ENCODE measurements at regions not wholly inside any gene's neighbourhood (a gene's known extent, or its start where the extent isn't known, plus 50 kb on each side); places are given as distances from the start of the nearest gene placed in this dataset.

- DNase-seq: no peak
- in situ Hi-C loops (cut with MboI; ENCODE audit: low pct_unique_long_range_greater_than_20kb, low sequenced_read_pairs): no loop called here
Measured at GRCh38 chr13:108360139-108360538, 90.6 kb downstream of the TNFSF13B start.

- no peak for DNase-seq
- in situ Hi-C loops (cut with MboI; ENCODE audit: low pct_unique_long_range_greater_than_20kb, low sequenced_read_pairs): no loop called here
Measured at GRCh38 chr13:108361769-108362168, 92.3 kb downstream of the TNFSF13B start.

GRCh38 chr13:108363666-108364065 lies 94.1 kb downstream of the TNFSF13B start:
- no peak for DNase-seq
- in situ Hi-C loops (cut with MboI; ENCODE audit: low pct_unique_long_range_greater_than_20kb, low sequenced_read_pairs): no loop called here

GRCh38 chr13:108365255-108365654 lies 95.7 kb downstream of the TNFSF13B start:
- in situ Hi-C loops (cut with MboI; ENCODE audit: low pct_unique_long_range_greater_than_20kb, low sequenced_read_pairs): no loop called here
- DNase-seq: no peak

GRCh38 chr13:108368250-108368905 lies 98.9 kb downstream of the TNFSF13B start:
- DNase-seq: no peak
- in situ Hi-C loops (cut with MboI; ENCODE audit: low pct_unique_long_range_greater_than_20kb, low sequenced_read_pairs): no loop called here

- no peak for DNase-seq
- in situ Hi-C loops (cut with MboI; ENCODE audit: low pct_unique_long_range_greater_than_20kb, low sequenced_read_pairs): no loop called here
Measured at GRCh38 chr13:108369412-108369811, 99.9 kb downstream of the TNFSF13B start.

- in situ Hi-C loops (cut with MboI; ENCODE audit: low pct_unique_long_range_greater_than_20kb, low sequenced_read_pairs): no loop called here
- DNase-seq: no peak
Measured at GRCh38 chr13:108375034-108375433, 105.5 kb downstream of the TNFSF13B start.

GRCh38 chr13:108375772-108376171 lies 106.3 kb downstream of the TNFSF13B start:
- DNase-seq: no peak
- in situ Hi-C loops (cut with MboI; ENCODE audit: low pct_unique_long_range_greater_than_20kb, low sequenced_read_pairs): no loop called here

GRCh38 chr13:108376308-108376707 lies 106.8 kb downstream of the TNFSF13B start:
- no peak for DNase-seq
- in situ Hi-C loops (cut with MboI; ENCODE audit: low pct_unique_long_range_greater_than_20kb, low sequenced_read_pairs): no loop called here

- in situ Hi-C loops (cut with MboI; ENCODE audit: low pct_unique_long_range_greater_than_20kb, low sequenced_read_pairs): no loop called here
- DNase-seq: no peak
Measured at GRCh38 chr13:108377646-108378206, 108.2 kb downstream of the TNFSF13B start.

GRCh38 chr13:108383667-108384066 lies 114.1 kb downstream of the TNFSF13B start:
- DNase-seq: no peak
- in situ Hi-C loops (cut with MboI; ENCODE audit: low pct_unique_long_range_greater_than_20kb, low sequenced_read_pairs): no loop called here

GRCh38 chr13:108387156-108387555 lies 117.6 kb downstream of the TNFSF13B start:
- no peak for DNase-seq
- in situ Hi-C loops (cut with MboI; ENCODE audit: low pct_unique_long_range_greater_than_20kb, low sequenced_read_pairs): no loop called here

GRCh38 chr13:108402850-108403249 lies 133.3 kb downstream of the TNFSF13B start:
- DNase-seq: no peak
- in situ Hi-C loops (cut with MboI; ENCODE audit: low pct_unique_long_range_greater_than_20kb, low sequenced_read_pairs): no loop called here

GRCh38 chr13:108407495-108407894 lies 138.0 kb downstream of the TNFSF13B start:
- DNase-seq: peak; percentile 7
- in situ Hi-C loops (cut with MboI; ENCODE audit: low pct_unique_long_range_greater_than_20kb, low sequenced_read_pairs): no loop called here

- in situ Hi-C loops (cut with MboI; ENCODE audit: low pct_unique_long_range_greater_than_20kb, low sequenced_read_pairs): no loop called here
- no peak for DNase-seq
Measured at GRCh38 chr13:108408672-108409071, 139.2 kb downstream of the TNFSF13B start.

GRCh38 chr13:108409730-108410129 lies 140.2 kb downstream of the TNFSF13B start:
- in situ Hi-C loops (cut with MboI; ENCODE audit: low pct_unique_long_range_greater_than_20kb, low sequenced_read_pairs): no loop called here
- DNase-seq: no peak

GRCh38 chr13:108419768-108420167 lies 150.2 kb downstream of the TNFSF13B start:
- in situ Hi-C loops (cut with MboI; ENCODE audit: low pct_unique_long_range_greater_than_20kb, low sequenced_read_pairs): no loop called here
- DNase-seq: peak; percentile 0

GRCh38 chr13:108425056-108425455 lies 155.5 kb downstream of the TNFSF13B start:
- no peak for DNase-seq

GRCh38 chr13:108426893-108427292 lies 157.4 kb downstream of the TNFSF13B start:
- in situ Hi-C loops (cut with MboI; ENCODE audit: low pct_unique_long_range_greater_than_20kb, low sequenced_read_pairs): no loop called here

More at GRCh38 chr13:108425056-108425455, 155.5 kb downstream of the TNFSF13B start:
- in situ Hi-C loops (cut with MboI; ENCODE audit: low pct_unique_long_range_greater_than_20kb, low sequenced_read_pairs): no loop called here

GRCh38 chr13:108427355-108427754 lies 157.8 kb downstream of the TNFSF13B start:
- in situ Hi-C loops (cut with MboI; ENCODE audit: low pct_unique_long_range_greater_than_20kb, low sequenced_read_pairs): no loop called here
- DNase-seq: no peak

More at GRCh38 chr13:108426893-108427292, 157.4 kb downstream of the TNFSF13B start:
- no peak for DNase-seq

- no peak for DNase-seq
- in situ Hi-C loops (cut with MboI; ENCODE audit: low pct_unique_long_range_greater_than_20kb, low sequenced_read_pairs): no loop called here
Measured at GRCh38 chr13:108428691-108429090, 159.2 kb downstream of the TNFSF13B start.
